H54 (cell line): ENCODE measurements at regions not wholly inside any gene's neighbourhood (a gene's known extent, or its start where the extent isn't known, plus 50 kb on each side); places are given as distances from the start of the nearest gene placed in this dataset.
"Not testable (repeated sequence)": the region's sequence is repeated elsewhere in the genome, so short reads cannot be mapped to it uniquely, and the experiment has no call there.

ENCODE experiments used
- DNase-seq: peaks from one replicate; pipeline ENCODE4 v3.0.0; 2011; ENCODE audit warnings: low spot score, mixed read lengths; ENCODE audit not compliant: insufficient read length
- FAIRE-seq: peaks from 3 replicates; lab custom pipeline; 2011; peaks lifted over from hg19 to GRCh38; lab: Jason Lieb, UNC
- POLR2A ChIP-seq: IDR thresholded peaks from 2 replicates; pipeline ENCODE4 v1.6.1; 2011; ENCODE audit warnings: low read depth, mild to moderate bottlenecking, low read length

DNA sequence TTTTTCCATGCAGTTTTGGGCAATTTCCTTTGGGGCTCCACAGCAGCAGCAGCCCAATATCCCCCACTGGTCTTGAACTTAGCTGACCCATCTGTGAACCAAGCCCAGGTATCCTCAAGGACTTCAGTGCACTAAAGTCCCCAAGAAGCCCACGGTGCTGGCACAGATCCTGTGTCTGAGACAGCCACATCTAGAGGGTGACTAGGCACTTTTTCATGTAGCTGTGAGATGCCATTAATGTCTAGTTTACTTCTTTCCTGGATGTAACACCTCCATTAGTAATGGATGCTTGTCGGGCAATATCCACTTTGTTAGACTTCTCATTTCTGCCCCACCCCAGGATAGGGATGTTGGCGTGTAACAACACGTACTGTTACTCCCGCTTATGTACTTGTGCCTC is 117.9 kb downstream of the GPCPD1 start:
- DNase-seq (no peak), FAIRE-seq (no peak)
- TF ChIP-seq POLR2A, result no peak

DNA sequence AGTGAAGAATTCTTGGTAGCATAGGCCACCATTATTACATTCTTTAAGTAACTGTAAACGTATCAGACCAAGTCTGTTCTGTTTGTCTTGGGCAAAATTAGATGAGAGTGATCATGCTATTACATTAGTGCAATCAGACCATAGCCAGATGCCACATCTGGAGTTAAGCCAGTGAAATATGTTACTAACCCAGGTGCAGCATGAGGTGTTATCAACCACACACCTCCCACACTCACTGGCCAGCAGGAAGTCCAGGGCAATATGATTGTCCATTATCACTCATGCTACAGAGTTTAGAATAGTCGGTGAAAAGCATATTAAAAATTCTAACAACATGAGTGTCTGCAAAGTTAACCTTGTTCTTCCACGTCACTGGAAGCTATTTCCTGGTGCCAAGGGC is 119.4 kb downstream of the GPCPD1 start:
- DNase-seq (no peak), FAIRE-seq (no peak)
- no peak for TF ChIP-seq POLR2A

DNA sequence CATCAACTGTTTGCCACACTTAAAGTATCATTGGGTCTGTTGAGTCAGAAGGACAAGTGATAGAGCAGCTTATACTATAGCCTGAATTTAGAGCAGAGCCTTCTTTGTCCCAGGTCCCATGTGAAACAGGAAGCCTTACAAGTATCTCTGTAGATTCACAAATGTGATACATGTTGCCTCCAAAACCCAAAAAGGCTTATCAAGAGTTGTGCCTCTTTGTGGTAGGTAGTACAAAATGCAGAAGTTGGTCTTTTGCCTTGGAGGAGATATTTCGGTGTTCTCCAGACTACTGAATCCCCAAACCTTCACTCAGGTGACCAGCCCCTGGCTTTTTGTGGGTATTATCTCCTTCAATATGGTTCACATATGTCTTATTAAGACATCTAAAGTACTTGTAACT is 121.2 kb downstream of the GPCPD1 start:
- DNase-seq (no peak), FAIRE-seq (no peak)
- TF ChIP-seq POLR2A, result no peak

DNA sequence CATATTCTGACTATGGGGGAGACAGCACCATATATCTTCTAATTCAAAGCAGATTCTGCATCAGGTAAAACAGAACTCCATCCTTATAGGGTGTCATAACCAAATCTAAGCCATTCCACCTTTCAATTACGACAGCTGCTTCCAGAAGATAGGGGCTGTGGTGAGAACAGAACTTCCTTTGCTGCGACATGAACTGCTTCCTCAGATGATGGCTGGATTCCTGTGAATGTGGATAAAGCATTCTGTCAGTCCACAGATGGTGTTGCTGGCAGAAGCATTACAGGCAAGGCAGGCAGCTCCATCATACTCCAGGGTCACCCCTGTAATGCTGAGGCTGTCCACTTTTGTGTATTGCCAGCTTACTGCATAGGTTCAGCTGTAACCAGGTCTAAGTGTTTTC is 122.0 kb downstream of the GPCPD1 start:
- DNase-seq, result no peak
- no peak for FAIRE-seq
- TF ChIP-seq POLR2A, result no peak

DNA sequence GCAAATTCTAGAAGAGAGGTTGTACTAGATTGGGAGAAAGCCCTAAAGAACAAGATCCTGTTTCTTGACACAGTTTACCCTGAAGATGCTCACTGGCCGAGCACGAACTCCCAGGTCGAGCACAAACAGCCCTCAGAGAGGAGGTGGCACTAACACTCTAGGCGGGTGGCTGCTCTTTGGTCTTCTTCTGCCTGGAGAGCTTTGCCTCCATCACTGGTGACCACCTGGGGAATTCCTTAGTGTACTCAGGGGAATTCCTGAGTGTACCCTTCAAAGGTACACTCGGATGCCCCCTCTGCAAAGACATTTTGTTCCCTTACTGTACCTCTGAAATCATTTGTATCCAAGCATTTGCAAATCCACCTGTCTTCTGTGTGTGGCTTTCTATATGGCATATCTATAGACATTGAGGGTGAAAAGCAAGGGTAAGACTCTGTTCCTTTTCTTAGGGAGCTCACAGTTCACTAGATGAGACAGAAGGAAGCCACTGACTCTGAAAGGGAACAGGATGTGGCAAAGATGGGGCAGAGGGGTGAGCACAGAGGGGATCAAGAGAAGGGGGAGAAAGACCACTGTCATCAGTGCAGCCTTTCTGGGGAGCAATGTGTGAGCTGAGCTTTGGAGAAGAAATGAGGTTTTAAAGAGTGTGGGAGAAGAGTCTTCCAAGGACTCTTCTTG is 124.3 kb downstream of the GPCPD1 start:
- TF ChIP-seq POLR2A, result no peak
- FAIRE-seq, result no peak
- DNase-seq, result no peak

DNA sequence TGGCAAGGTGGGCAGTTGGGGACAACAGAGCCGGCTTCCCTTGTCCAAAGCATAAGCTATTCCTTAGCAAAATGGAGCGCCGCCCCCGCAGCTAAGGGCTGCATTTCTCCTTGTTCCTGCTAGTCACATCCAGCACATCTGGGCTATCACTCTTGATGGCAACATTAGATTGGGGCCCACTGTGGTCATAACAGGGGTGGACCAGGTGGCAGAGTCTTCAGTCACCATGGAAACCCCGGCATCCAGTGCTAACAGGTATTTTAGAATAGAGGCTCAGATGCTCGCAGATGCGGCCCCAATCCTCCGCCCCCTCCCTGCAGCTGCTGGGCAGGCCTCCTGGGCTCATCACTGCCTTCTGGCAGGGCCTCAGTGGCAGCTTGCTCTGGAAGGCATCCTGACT is 125.9 kb downstream of the GPCPD1 start:
- DNase-seq (no peak), FAIRE-seq (no peak)
- no peak for TF ChIP-seq POLR2A

DNA sequence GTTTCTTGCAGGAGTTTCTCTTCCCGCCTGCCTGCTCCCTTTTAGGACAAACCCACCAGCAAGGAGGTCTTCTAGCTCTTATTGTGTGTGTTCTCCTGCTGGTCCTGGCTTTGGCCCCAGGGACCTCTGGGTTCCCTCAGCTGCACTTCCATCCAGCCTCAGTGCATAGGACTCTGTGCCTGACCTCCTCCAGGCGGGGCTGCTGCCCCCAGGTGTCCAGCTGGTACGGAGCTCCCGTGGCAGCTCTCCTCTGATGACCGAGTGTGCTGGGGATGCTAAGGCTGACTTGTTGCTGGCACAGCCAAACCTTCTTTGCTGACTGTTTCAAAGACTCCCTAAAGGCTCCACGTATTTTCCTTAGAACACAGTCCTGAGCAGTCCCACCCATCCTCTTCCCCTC is 126.5 kb downstream of the GPCPD1 start:
- DNase-seq (no peak), FAIRE-seq (no peak)
- TF ChIP-seq POLR2A, result no peak

DNA sequence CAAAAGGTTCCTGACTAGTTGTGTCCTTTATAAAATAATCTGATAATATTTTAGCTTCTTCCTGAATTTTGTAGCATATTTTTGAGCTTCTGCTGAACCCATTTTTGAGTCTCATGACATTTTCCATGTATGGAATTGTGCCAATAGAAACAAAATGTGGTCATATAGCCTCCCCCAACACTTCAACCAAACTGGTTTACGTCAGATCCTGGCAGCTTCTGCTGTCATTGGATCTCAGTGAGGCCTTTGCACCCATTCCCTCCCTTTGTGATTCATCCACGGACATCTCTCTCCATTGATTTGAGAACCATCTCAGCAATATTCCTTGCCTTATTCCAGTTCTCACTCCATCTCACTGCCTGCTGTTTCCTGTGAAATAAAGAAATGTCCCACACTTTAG is 128.0 kb downstream of the GPCPD1 start:
- FAIRE-seq (no peak), DNase-seq (no peak)
- TF ChIP-seq POLR2A, result no peak

DNA sequence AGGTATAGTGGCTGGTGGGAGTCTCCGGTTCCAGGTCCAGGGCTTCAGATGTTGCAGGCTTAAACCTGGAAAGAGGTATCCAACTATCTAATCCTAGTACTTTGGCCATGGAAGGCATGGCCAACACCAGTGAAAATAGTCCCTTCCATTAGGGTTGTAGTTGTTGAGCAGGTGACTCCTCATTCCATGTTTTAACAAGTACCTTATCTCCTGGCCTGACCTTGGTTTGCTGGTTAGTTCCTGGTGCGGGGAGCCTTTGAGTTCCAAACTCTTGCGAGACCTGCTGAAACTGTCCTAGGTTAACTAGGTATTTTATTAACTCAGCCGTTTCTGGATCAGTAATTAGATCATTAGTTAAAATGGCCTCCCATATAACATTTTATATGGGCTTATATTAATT is 128.9 kb downstream of the GPCPD1 start:
- no peak for TF ChIP-seq POLR2A
- no peak for DNase-seq
- FAIRE-seq, result no peak

DNA sequence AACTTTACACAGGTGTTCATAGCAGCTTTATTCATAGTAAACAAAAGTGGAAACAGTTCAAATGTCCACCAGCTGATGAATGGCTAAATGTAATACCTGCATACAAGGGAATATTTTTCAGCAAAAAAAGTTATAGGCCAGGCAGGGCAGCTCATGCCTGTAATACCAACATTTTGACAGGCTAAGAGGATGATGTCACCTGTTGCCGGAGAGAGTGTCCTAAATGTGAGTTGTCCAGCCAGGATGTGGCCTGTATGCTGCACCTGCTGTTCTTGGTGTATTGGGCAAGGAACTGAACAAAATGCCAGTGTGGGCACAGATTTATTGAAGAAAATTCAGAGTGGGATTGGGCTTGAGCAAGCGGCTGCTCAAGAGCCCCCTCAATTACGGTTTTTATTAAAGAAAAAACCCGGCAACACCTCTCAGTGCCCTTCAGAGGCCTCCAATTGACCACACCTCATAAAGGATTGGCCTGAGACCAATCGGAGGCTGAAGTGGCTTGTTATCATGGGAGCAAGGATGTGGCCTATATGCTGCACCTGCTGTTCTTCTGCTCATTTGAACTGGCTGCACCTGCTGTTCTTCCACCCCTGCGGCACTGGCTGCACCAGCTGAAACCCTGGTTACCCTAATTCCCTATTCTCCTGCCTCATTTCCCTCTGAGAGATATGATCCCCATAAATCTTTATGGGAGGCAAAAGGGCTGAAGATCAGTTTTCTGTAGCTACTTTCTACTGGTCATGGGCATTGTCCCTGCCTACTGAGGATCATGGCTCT is 129.8 kb downstream of the GPCPD1 start:
- no peak for TF ChIP-seq POLR2A
- DNase-seq, result no peak
- FAIRE-seq, result no peak

DNA sequence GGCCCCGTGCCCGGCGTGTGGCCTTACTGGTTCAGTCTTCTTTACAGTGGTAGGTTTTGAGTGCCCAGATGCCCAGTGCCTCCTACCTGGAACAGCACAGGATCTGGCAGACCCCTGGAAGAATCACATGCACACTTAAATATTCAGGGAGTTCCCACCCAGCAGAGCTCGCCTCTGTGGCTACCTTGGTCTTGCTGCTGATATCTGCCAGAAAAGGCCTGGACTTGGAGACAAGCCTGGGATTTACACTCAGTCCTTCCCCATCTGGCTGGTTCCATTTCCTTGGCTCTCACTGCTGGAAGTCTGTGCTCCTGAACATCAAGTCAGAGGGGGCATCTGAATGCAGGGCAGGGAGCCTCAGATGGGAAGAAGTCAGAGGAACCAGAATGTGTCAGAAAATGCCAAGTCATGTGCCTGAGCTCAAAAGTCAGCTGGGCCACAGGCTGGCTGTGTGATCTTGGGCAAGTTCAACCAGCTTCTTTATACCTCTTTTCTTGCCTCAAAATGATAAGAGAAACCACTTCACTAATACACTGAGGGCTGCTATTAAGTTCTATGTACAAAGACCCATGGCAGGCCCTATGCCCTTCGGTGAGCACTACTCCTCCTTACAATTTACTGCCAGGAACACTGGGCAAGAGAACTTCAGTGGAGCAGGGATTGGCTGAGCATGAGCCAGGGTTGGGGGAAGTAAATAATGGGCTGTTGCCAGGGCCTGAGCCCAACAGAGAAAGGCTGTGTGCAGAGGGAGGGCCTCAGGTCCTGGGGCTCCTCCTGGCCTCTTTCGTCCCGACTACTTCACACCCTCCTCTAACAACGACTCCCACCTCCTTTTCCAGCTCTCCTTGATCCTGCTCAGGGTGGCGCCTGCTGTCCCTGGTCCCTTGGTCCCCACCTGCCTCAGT is 135.9 kb downstream of the GPCPD1 start:
- no peak for FAIRE-seq
- no peak for TF ChIP-seq POLR2A
- DNase-seq, result no peak

DNA sequence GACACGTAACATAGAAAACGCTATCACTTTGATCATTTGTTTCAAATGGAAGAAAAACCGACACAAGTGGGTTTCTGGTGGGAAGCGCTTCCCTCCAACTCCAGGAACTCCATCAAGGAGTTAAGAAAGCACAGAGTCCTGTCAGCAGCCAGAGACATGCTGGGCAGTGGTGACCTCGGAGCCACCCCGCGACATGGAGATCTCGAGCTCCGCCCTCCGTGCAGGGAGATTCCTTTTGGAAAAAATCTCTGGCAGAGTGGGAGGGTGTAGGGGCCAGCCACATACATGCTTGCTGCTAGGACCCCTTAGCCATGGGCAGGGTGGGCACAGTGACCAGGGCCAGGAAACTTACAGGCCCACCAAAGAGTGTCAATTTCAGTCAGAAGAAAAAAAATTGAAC is 138.9 kb downstream of the GPCPD1 start:
- DNase-seq, FAIRE-seq: not testable (repeated sequence)

DNA sequence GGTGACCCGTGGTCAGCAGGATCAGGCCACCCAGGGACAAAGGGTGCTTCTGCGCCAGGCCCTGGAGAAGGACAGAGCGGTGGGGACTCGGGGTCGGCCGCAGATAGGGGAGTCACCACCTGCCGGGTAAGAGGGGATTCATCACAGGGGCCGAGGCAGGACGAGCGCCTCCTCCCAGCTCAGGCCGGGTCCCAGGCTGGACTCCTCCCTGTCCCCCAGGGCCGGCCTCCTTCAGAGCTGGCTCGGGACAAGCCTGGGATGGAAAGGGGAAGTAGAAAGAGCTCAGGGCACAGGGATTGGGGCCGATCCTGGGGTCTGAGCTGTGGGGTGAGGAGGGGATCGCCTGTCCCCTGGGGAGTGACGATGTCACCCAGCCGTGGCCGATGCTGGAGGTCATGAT is 139.4 kb downstream of the GPCPD1 start:
- no peak for FAIRE-seq
- no peak for TF ChIP-seq POLR2A
- DNase-seq, result no peak

DNA sequence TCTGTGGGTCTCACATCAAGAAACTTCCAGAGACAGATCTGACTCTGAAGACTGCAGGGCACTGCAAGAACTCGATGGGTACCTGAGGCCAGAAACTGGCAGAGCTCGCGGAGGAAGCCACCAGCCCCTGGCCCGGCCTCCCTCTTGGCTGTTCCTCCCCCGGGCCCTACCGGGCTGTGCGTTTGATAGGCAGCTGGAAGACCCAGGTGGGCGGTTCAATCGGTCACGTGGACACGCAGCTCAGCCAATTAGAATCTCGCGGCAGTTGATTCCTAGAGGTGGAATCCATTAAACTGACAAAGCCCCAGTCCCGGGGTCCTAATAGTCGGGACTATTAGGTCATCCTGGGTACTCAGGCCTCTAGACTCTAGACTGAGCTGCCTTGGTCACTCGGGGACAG is 139.9 kb downstream of the GPCPD1 start:
- TF ChIP-seq POLR2A, result no peak
- FAIRE-seq (no peak), DNase-seq (no peak)

DNA sequence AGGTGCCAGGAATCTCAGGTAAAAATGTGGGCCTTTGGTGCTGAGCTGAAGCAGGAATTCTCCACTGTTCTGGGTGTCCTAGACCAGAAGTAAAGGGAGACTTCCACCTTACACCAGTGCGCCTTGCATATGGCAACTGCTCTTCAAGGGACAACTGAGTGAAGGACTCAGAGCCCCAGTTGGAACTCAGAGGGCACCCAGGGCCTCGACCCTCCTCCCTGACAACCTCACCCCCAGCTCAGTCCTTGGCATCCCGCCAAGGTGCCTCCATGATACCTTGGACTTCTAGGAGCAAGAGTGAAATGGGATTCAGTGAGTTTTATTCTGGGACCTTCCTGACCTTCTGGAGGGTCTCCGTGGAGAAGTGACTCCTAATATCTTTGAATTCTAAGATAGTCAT is 140.3 kb downstream of the GPCPD1 start:
- no peak for FAIRE-seq
- no peak for DNase-seq
- TF ChIP-seq POLR2A, result no peak
